ENCODE measurements at regions not wholly inside any gene's neighbourhood (a gene's known extent, or its start where the extent isn't known, plus 50 kb on each side); places are given as distances from the start of the nearest gene placed in this dataset.
"Not testable (repeated sequence)": the region's sequence is repeated elsewhere in the genome, so short reads cannot be mapped to it uniquely, and the experiment has no call there.

DNA sequence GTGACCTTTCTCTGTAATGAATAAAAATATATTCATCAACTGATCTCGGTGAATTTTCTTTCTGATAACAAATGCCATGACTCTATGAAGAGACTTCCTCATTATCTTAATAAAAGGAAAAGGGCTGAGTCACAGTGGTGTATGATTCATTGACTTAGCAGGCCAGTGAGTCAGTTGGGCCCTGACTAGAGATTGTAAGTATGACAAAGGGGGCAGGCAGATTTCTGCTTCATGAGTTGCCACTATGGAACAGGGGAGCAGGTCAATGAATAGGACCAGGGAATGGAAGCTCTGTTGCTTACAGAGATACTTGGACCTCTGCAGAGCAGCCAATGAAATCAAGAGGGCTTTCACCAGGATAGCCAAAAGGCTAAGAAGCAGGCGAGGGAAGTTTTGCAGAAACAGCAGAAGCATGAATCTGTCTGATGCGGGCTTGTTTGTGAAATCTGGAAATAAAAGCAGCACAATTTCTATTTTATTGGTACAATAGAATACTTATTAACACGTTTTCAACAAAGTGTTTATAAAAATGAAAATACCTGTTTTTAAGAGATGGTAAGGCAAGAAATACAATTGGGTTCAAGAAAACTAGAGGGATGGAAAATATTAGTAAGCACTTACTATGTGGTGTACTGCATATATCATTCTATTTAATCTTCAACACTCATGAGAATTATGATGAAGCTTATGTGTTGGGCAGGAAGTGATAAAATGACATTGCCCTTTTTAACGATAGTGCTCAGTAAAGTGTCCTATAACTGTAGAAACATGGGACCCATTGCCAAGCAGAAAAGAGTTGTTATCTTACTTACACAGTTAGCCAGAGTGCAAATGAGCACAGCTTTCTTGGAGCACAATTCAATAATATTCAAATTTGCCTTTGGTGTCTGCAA, 169.8 kb upstream of the MYRIP start:
- Histone ChIP-seq H3K4me1 (ENCODE audit: control insufficient read depth, low read length) (no peaks in the 10 kb centered on the region), H3K36me3 (ENCODE audit: control insufficient read depth, low read length) (no peaks in the 10 kb centered on the region), H3K27ac (ENCODE audit: low read depth, low read length) (no peak overlapping the region), H3K9me2 (replicated peaks; ENCODE audit: control insufficient read depth, low read length) (no peaks in the 10 kb centered on the region), H3K79me2 (ENCODE audit: control insufficient read depth, low read length) (no peaks in the 10 kb centered on the region), H3K27me3 (ENCODE audit: control insufficient read depth, low read length) (no peaks in the 10 kb centered on the region), H3K4me3 (ENCODE audit: low read length) (no peak overlapping the region), H3K4me2 (ENCODE audit: low read length) (no peak overlapping the region), H3K9me3 (ENCODE audit: control insufficient read depth, insufficient read depth, low read length) (no peaks in the 10 kb centered on the region), H4K20me1 (ENCODE audit: control insufficient read depth, insufficient read depth, low read depth, low read length) (no peaks in the 10 kb centered on the region), H3F3A (ENCODE audit: control insufficient read depth, insufficient read depth) (no peaks in the 10 kb centered on the region)
- TF ChIP-seq, protein P1, sequence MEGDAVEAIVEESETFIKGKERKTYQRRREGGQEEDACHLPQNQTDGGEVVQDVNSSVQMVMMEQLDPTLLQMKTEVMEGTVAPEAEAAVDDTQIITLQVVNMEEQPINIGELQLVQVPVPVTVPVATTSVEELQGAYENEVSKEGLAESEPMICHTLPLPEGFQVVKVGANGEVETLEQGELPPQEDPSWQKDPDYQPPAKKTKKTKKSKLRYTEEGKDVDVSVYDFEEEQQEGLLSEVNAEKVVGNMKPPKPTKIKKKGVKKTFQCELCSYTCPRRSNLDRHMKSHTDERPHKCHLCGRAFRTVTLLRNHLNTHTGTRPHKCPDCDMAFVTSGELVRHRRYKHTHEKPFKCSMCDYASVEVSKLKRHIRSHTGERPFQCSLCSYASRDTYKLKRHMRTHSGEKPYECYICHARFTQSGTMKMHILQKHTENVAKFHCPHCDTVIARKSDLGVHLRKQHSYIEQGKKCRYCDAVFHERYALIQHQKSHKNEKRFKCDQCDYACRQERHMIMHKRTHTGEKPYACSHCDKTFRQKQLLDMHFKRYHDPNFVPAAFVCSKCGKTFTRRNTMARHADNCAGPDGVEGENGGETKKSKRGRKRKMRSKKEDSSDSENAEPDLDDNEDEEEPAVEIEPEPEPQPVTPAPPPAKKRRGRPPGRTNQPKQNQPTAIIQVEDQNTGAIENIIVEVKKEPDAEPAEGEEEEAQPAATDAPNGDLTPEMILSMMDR (IDR thresholded peaks at IDR 0.05; ENCODE audit: low read depth, low read length, poor library complexity, severe bottlenecking) = no peak
- TF ChIP-seq EZH2phosphoT487 (IDR thresholded peaks at IDR 0.05; ENCODE audit: borderline replicate concordance, low read length) = no peak

DNA sequence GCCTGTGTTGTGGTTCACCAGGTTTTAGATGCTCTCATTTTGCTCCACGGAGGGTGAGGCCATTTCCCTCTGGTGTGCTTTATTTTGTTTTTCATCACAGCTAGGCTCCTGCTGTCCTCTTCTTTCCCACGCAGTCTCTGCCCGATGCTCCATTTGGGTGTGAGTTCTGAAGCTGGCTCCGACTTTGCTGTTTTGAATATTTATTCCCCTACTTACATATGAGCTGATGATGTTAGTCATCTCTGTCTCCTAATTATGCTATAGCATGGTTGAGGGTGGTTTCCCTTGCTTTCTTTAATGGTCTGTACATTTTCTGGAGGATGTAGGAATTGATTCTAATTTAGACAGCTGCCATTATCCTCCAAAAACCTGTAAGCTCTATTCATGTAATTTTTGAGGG, 168.1 kb upstream of the MYRIP start:
- Histone ChIP-seq H3F3A (ENCODE audit: control insufficient read depth, insufficient read depth) (no peaks in the 10 kb centered on the region), H3K4me3 (ENCODE audit: low read length) (no peak overlapping the region), H3K79me2 (ENCODE audit: control insufficient read depth, low read length) (no peaks in the 10 kb centered on the region)

DNA sequence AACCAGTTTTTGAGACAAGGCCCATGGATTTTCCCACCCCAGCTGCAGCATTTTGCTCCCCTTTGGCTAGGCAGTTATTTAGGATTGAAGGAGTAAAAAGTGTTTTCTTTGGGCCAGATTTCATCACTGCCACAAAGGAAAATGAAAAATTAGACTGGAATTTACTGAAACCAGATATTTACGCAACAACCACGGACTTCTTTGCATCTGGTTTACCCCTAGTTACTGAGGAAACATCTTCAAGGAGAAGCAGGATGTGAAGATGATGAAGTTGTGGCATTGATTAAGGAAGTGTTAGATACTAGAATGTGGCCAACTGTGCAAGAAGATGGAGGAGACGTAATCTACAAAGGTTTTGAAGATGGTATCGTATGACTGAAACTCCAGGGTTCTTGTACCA, 165.2 kb upstream of the MYRIP start:
- Histone ChIP-seq H3K27ac (ENCODE audit: low read depth, low read length) (no peak overlapping the region), H3K9me2 (replicated peaks; ENCODE audit: control insufficient read depth, low read length) (no peaks in the 10 kb centered on the region), H3K9me3 (ENCODE audit: control insufficient read depth, insufficient read depth, low read length) (no peaks in the 10 kb centered on the region), H3F3A (ENCODE audit: control insufficient read depth, insufficient read depth) (no peaks in the 10 kb centered on the region), H4K20me1 (ENCODE audit: control insufficient read depth, insufficient read depth, low read depth, low read length) (no peaks in the 10 kb centered on the region), H3K27me3 (ENCODE audit: control insufficient read depth, low read length) (no peaks in the 10 kb centered on the region), H3K4me3 (ENCODE audit: low read length) (no peak overlapping the region), H3K36me3 (ENCODE audit: control insufficient read depth, low read length) (no peaks in the 10 kb centered on the region), H3K4me2 (ENCODE audit: low read length) (no peak overlapping the region), H3K4me1 (ENCODE audit: control insufficient read depth, low read length) (no peaks in the 10 kb centered on the region), H3K79me2 (ENCODE audit: control insufficient read depth, low read length) (no peaks in the 10 kb centered on the region)
- no peak for TF ChIP-seq EZH2phosphoT487 (IDR thresholded peaks at IDR 0.05; ENCODE audit: borderline replicate concordance, low read length)

More for the DNA sequence above, 168.1 kb upstream of the MYRIP start:
- Histone ChIP-seq H3K9me2 (replicated peaks; ENCODE audit: control insufficient read depth, low read length) (no peaks in the 10 kb centered on the region), H3K4me1 (ENCODE audit: control insufficient read depth, low read length) (no peaks in the 10 kb centered on the region), H3K4me2 (ENCODE audit: low read length) (no peak overlapping the region), H4K20me1 (ENCODE audit: control insufficient read depth, insufficient read depth, low read depth, low read length) (no peaks in the 10 kb centered on the region), H3K27me3 (ENCODE audit: control insufficient read depth, low read length) (no peaks in the 10 kb centered on the region), H3K9me3 (ENCODE audit: control insufficient read depth, insufficient read depth, low read length) (no peaks in the 10 kb centered on the region), H3K27ac (ENCODE audit: low read depth, low read length) (no peak overlapping the region), H3K36me3 (ENCODE audit: control insufficient read depth, low read length) (no peaks in the 10 kb centered on the region)
- TF ChIP-seq EZH2phosphoT487 (IDR thresholded peaks at IDR 0.05; ENCODE audit: borderline replicate concordance, low read length) = no peak
- TF ChIP-seq, protein P1 (IDR thresholded peaks at IDR 0.05; ENCODE audit: low read depth, low read length, poor library complexity, severe bottlenecking) = no peak

- H4K20me1 ChIP-seq (ENCODE audit: control insufficient read depth, insufficient read depth, low read depth, low read length); H3K9me2 ChIP-seq (replicated peaks; ENCODE audit: control insufficient read depth, low read length); H3K9me3 ChIP-seq (ENCODE audit: control insufficient read depth, insufficient read depth, low read length); H3K36me3 ChIP-seq (ENCODE audit: control insufficient read depth, low read length); H3F3A ChIP-seq (ENCODE audit: control insufficient read depth, insufficient read depth); H3K27me3 ChIP-seq (ENCODE audit: control insufficient read depth, low read length); H3K27ac ChIP-seq (ENCODE audit: low read depth, low read length); H3K4me1 ChIP-seq (ENCODE audit: control insufficient read depth, low read length); H3K79me2 ChIP-seq (ENCODE audit: control insufficient read depth, low read length); H3K4me2 ChIP-seq (ENCODE audit: low read length); H3K4me3 ChIP-seq (ENCODE audit: low read length): not testable (repeated sequence)
Observed at GRCh38 chr3:39651256-39651655, 158.2 kb upstream of the MYRIP start.

All from DOHH2 (cell line).